SK-N-SH (cell line): ENCODE measurements at regions not wholly inside any gene's neighbourhood (a gene's known extent, or its start where the extent isn't known, plus 50 kb on each side); places are given as distances from the start of the nearest gene placed in this dataset.

ENCODE experiments used
- ELF1 ChIP-seq: IDR thresholded peaks from 2 replicates; pipeline ENCODE4 v1.4.0; 2012
- GABPA ChIP-seq: IDR thresholded peaks from 2 replicates; pipeline ENCODE4 v1.4.0; 2012; ENCODE audit warnings: low read depth, mild to moderate bottlenecking
- POLR2AphosphoS5 ChIP-seq: IDR thresholded peaks from 2 replicates; pipeline ENCODE4 v1.6.1; 2012; ENCODE audit warnings: low read depth, low read length
- RAD21 ChIP-seq: IDR thresholded peaks from 2 replicates; pipeline ENCODE4 v1.6.1; 2012; ENCODE audit warnings: mild to moderate bottlenecking, low read length
- RCOR1 ChIP-seq: fragments of 150-350 bp; IDR thresholded peaks from 2 replicates; pipeline ENCODE4 v1.6.1; 2017; ENCODE audit warnings: antibody characterized with exemption, low read length
- TAF1 ChIP-seq: IDR thresholded peaks from 2 replicates; pipeline ENCODE4 v1.6.1; 2012; ENCODE audit warnings: low read depth, mild to moderate bottlenecking, low read length, moderate library complexity, borderline replicate concordance
- YY1 ChIP-seq: IDR thresholded peaks from 2 replicates; pipeline ENCODE4 v1.4.0; 2012; ENCODE audit warnings: low read depth, mild to moderate bottlenecking
- TF ChIP-seq, protein P1 (sequence below): fragments of 200-600 bp; sonication (generic); IDR thresholded peaks from 2 replicates; pipeline ENCODE4 v1.6.1; 2017; ENCODE audit warnings: antibody characterized with exemption, mild to moderate bottlenecking, moderate library complexity
- TF ChIP-seq, protein P2 (sequence below): fragments of 150-350 bp; IDR thresholded peaks from 2 replicates; pipeline ENCODE4 v1.6.1; 2017; ENCODE audit warnings: antibody characterized with exemption, low read length, low read depth, borderline replicate concordance
- TF ChIP-seq, protein P3 (sequence below): IDR thresholded peaks from 2 replicates; pipeline ENCODE4 v1.4.0; 2012; ENCODE audit warnings: low read depth

DNA sequence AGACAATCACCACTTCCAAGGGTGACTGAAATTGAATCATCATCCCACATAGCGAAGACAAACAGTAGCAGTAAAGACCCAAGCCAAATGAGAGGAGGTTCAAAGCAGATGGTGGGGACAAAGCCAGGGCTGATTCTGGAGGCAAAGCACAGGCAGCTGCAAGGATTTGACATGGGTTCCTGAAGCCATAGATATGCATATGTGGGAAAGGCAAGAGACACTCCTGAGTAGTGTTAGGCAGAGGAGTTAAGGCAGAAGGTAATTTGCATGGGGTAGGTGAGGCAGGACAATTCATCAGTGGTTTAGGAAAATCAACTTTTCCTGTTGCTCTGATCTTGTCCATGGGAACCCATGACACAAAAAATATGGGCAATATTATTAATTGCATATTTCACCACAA lies 462.8 kb downstream of the FAM181B start:
- TF ChIP-seq, protein P1, sequence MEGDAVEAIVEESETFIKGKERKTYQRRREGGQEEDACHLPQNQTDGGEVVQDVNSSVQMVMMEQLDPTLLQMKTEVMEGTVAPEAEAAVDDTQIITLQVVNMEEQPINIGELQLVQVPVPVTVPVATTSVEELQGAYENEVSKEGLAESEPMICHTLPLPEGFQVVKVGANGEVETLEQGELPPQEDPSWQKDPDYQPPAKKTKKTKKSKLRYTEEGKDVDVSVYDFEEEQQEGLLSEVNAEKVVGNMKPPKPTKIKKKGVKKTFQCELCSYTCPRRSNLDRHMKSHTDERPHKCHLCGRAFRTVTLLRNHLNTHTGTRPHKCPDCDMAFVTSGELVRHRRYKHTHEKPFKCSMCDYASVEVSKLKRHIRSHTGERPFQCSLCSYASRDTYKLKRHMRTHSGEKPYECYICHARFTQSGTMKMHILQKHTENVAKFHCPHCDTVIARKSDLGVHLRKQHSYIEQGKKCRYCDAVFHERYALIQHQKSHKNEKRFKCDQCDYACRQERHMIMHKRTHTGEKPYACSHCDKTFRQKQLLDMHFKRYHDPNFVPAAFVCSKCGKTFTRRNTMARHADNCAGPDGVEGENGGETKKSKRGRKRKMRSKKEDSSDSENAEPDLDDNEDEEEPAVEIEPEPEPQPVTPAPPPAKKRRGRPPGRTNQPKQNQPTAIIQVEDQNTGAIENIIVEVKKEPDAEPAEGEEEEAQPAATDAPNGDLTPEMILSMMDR: no peak
- TF ChIP-seq RAD21 (no peak), ELF1 (no peak), RCOR1 (no peak), YY1 (no peak), POLR2AphosphoS5 (no peak), TAF1 (no peak), GABPA (no peak)
- TF ChIP-seq, protein P2, sequence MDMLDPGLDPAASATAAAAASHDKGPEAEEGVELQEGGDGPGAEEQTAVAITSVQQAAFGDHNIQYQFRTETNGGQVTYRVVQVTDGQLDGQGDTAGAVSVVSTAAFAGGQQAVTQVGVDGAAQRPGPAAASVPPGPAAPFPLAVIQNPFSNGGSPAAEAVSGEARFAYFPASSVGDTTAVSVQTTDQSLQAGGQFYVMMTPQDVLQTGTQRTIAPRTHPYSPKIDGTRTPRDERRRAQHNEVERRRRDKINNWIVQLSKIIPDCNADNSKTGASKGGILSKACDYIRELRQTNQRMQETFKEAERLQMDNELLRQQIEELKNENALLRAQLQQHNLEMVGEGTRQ: no peak
- TF ChIP-seq, protein P3, sequence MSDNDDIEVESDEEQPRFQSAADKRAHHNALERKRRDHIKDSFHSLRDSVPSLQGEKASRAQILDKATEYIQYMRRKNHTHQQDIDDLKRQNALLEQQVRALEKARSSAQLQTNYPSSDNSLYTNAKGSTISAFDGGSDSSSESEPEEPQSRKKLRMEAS: no peak
